CD4-positive, alpha-beta T cell treated with Interleukin-6 for 4 hours (primary cell): ENCODE measurements at regions not wholly inside any gene's neighbourhood (a gene's known extent, or its start where the extent isn't known, plus 50 kb on each side); places are given as distances from the start of the nearest gene placed in this dataset.
"Not testable (repeated sequence)": the region's sequence is repeated elsewhere in the genome, so short reads cannot be mapped to it uniquely, and the experiment has no call there.

Experiments used
- DNase-seq: peaks from one replicate; pipeline ENCODE4 v3.0.0-alpha.2; 2020; ENCODE audit warnings: mixed read lengths

GRCh38 chr1:93773049-93773838 is 91.6 kb upstream of the BCAR3 start:
- DNase-seq = no peak

GRCh38 chr1:93771843-93772242 is 90.2 kb upstream of the BCAR3 start:
- DNase-seq = no peak

DNA sequence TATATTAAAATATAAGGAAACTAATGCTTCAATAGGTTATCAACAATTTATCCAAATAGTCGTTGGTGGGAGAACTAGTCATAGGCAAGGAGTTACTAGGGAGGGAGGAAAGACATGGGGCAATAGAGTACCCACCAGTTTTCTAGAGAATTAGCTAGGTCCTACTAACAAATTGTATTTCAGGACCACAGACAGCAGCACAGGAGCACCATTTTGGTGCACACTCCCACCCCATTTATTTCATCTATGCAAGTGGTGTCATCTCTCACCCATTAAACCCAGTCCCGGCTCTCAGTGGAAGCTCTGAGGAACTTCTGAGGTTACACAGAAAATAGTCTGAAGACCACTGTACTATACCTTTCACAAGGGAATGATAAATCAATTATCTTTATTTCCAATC is 89.0 kb upstream of the BCAR3 start:
- DNase-seq = no peak

DNA sequence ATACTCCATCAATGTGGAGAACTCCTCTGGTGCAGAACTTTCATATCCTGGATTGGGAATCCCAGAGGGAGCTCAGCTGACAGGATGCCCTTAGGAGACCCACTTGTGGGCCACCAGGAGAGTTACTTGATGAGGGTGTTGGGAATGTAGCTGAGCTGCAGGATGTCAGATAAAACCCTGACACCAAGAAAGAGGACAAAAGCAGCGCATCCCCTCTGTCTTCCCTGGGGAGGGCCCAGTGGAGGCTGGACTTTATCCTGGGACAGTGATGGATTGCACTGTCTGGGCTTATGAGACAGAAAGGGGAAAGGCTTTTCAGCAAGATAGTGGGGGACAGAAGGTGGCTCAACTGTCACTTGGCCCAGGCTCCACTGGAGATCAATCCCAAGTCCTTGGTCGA is 88.1 kb upstream of the BCAR3 start:
- no peak for DNase-seq

DNA sequence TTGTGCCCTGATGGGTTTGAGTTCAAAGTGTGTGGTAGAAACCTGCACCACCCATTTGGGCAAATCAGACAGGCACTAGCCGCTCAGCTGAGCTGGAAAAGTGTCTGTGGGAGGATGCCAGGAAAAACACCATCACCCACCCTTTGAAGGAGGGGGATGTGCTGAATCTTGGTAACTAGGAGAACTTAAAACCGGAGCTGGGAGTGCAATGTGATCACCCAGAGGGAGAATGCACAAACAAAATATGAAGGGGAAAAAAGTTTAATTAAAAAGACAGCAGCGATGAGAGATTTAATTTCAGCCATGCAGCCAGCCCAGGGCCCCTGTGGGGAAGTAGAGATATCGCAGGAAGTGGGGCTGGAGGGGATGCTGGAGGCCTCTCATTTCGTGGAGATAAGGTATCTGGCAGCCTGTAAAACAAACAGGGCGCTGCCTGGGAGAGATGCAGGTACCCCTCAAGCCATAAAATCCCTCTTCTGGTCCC is 86.8 kb upstream of the BCAR3 start:
- DNase-seq = no peak

DNA sequence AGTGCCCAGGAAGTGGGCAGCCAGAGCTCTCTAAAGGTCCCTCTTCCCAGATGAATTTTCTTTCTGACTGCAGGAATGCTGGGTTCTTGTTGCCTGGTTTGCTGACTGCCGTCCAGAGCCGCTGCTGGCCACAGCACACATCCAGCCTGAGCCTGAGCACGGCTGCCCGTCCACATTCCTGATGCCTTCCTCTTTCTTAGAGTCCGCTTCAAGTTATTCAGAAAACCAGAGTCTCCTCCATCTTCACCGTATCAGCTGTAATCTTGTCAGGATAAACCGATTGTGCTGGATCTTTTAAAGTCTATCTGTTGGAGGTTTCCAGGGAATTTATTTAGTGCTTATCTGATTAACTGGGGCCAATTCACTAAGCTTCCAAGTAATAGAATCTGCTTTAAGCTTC is 84.8 kb upstream of the BCAR3 start:
- no peak for DNase-seq

GRCh38 chr1:93765099-93765498 is 83.5 kb upstream of the BCAR3 start:
- DNase-seq = no peak

DNA sequence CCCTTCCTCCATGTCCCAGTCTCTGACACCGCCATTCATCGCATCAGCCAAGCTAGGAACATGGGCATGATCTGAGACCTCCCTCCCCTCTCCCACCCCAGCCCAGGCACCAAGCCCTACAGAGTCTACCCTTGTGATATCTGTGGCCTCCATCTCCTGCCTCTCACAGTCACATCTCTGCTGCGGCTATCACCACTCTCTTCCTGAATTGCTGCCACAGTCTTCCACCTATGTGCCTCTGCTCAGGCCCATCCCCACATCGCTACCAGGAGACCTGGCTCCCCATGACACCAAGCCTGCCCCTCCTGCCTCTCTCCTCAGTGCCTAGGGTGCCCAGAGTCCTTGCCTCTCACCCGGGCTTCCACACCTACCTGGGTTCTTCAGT is 82.7 kb upstream of the BCAR3 start:
- DNase-seq = no peak

GRCh38 chr1:93763704-93764365 is 82.2 kb upstream of the BCAR3 start:
- no peak for DNase-seq

- DNase-seq = no peak
Measured at GRCh38 chr1:93758842-93759515, 77.3 kb upstream of the BCAR3 start.

DNA sequence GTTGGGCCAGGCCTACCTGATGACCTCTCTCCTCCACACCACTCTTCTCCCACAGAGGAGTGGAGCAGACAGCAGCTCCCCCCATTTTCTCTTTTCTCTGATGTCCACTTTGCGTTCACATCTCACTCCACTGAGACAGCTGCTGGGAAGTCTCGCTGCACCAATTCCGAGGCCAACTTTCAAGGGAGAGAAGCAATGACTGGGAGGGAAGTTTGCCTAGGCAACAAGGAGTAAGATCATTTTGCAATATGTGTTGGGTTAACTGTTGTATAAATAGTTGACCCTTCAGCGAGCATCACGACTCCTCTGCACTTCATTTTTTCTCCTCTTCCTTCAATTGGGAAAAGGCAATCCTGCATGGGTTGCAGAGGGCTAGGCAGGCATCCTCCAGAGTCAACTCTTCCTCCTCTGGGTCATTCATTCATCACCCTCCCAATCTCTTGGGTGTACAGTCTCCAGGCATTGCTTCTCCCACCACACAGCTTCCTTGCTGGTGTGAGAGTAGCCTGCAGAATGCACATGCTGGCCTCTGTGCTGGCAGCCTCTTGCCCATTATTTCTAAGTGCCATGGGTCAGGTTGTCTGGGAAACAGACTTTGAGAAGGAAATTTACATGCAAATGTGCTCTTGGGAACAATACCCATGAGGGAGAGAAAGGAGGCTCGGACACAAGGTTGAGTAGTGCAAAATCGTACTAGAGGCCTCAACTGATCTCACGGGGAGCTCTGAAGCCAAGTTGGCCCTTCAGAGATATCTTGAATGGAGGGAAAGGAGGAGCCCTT is 75.8 kb upstream of the BCAR3 start:
- DNase-seq = no peak

GRCh38 chr1:93756657-93757056 is 75.0 kb upstream of the BCAR3 start:
- DNase-seq = no peak

DNA sequence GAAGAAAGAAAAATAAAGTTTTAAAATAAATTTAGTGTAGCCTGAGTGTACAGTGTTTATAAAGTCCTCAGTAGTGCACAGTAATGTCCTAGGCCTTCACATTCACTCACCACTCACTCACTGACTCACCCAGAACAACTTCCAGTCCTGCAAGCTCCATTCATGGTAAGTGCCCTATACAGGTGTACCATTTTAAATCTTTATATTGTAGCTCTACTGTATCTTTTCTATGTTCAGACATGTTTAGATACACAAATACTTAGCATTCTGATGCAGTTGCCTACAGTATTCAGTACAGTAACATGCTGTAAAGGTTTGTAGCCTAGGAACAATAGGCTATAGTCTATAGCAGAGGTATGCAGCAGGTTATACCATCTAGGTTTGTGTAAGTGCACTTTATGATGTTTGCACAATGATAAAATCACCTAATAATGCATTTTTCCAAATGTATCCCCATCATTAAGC is 73.6 kb upstream of the BCAR3 start:
- DNase-seq = not testable (repeated sequence)

DNA sequence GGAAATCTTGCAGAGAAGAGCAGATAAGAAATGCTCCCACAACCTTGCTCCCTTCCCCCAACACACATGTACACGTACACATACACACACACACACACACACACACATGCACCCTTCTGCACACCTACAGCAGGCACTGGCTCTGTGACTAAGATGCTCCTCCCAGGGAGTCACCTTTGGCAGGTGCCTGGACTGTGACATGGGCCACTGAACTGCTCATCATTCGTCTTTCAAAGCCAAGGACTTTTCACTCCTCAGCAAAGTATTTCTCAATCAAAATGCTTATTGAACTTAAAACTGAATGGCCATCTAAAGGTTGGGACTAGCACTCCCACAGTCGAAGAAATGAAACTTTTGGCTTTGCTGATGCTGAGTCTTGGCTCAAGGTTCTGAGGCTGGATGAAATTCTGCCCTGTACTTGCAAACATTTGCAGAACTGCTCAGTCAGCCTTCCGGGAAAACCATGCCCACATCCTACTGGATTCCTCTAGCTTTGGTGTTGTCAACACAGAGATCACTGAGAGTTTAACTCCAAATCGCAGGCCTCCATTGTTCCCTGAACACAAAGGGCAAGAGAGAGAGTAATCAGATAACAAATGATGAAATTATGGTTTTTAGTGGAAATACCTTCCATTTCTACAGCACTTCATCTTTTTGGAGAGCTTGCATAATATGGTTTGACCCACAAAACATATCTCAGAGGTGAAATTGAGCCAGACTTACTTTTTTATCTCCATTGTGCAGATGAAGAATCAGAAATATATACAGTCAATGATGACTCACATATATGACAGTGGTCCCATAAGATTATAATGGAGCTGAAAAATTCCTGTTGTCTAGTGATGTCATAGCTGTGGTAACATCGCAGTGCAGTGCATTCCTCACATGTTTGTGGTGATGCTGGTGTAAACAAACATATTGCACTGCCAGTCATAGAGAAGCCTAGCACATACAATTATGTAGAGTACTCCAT is 72.4 kb upstream of the BCAR3 start:
- DNase-seq = no peak

- DNase-seq = no peak
Measured at GRCh38 chr1:93751377-93752250, 70.0 kb upstream of the BCAR3 start.

DNA sequence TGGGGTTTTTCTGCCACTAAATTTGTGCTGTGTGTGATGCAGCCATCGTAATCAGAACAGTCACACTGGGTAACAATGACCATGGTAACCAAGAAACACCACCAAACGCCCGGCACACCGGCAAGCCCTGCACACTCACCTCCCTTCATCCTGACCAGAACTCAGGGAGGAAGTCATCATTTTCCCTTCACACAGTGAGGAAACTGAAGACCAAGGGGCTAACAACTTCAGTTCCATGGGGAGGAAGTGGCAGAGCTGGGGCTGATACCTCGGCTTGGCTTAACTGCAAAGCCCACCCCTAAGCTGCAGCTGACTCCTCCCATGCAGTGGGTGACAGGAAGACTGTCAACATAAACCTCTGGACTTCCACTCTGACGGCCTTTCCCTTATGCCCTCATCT is 69.3 kb upstream of the BCAR3 start:
- no peak for DNase-seq

- no peak for DNase-seq
Measured at GRCh38 chr1:93749894-93750301, 68.3 kb upstream of the BCAR3 start.

DNA sequence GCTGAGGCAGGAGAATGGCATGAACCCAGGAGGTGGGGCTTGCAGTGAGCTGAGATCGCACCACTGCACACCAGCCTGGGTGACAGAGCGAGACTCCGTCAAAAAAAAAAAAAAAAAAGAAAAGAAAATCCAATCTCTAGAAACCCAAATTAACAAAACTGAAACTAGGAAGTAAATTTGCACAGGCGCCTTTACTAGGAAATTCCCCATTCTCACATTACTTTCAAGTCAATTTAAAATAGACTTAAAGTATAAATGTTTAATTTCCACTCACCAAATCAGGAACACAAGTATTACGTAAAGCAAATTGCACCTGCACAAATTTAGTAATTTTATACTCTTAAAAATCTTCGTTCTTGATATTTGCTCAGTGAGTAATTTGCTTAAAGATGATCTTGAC is 67.8 kb upstream of the BCAR3 start:
- DNase-seq = no peak

DNA sequence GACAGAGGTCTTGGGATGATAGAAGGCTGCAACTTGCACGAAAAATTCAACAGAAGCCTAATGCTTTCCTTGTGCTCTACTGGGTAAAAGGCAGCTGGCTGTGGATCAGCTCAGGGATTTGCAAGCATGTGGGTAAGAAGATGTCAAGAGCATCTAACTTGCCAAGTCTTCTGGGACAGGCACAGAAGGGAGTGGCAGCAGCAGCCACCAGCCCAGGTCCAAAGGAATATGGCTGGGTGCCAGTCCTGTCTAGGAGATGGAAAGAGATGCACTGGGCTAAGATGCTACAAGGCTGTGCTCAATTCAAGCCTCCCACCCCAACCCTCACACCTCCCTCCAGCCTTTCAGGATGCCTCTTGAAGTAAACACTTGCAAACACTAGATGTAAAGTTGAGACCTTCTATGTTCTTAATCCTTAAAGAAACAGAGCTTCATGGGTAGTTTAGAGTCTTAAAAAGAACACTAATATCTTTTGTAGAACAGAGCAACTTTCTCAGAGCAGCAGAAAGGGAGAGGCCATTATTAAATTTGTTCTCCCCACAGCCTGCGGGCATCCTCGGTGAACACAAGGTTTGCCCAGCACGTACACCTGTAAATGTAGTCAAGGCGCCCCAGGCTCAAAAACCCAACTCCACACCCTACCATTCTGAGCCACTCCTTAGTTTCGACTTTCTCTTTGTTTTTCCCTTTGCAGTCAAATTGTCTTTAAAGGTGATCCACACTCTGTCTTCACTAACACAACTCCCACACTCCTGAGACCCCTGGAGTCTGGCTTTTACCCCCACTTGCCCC is 64.6 kb upstream of the BCAR3 start:
- no peak for DNase-seq
